ENCODE measurements at regions not wholly inside any gene's neighbourhood (a gene's known extent, or its start where the extent isn't known, plus 50 kb on each side); places are given as distances from the start of the nearest gene placed in this dataset.

DNA sequence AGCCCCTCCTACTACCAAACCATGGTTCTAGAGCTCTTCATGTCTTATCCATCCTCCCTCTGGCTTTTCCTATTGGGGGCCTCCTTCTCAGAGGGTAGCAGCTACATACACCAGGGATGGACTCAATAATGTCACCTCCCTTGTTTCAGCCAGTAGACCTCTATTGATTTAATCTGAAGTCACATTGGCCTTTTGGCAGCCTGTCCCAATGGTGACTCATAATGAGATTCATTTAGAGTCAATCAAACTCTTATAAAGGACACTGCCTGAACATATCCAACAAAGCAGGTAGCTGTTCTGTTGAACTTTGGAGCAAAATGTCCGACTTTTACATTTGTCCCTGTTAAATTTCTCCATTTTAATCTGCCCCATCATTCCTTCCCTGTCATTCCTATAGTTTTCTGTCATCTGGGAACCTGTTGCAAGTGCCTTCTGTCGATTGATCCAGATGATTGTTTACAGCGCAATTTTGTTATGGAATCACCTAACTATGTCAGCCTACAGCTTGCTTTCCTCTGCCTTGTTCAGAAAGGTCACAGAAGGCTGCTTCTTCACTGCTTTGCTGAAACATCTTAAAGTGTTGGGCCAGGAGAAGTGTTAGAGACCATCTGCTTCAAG lies 105.9 kb downstream of the ETS2 start:
- TF ChIP-seq, protein P1, sequence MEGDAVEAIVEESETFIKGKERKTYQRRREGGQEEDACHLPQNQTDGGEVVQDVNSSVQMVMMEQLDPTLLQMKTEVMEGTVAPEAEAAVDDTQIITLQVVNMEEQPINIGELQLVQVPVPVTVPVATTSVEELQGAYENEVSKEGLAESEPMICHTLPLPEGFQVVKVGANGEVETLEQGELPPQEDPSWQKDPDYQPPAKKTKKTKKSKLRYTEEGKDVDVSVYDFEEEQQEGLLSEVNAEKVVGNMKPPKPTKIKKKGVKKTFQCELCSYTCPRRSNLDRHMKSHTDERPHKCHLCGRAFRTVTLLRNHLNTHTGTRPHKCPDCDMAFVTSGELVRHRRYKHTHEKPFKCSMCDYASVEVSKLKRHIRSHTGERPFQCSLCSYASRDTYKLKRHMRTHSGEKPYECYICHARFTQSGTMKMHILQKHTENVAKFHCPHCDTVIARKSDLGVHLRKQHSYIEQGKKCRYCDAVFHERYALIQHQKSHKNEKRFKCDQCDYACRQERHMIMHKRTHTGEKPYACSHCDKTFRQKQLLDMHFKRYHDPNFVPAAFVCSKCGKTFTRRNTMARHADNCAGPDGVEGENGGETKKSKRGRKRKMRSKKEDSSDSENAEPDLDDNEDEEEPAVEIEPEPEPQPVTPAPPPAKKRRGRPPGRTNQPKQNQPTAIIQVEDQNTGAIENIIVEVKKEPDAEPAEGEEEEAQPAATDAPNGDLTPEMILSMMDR (IDR thresholded peaks at IDR 0.05; ENCODE audit: control extremely low read depth, extremely low read depth), result no peak
- DNase-seq (no peak), ATAC-seq (ENCODE audit: insufficient read depth, low FRiP score) (no peak)
- Histone ChIP-seq H3K36me3 (ENCODE audit: control insufficient read depth in 4 of 4, insufficient read depth in 4 of 4, low read length in 4 of 4) (no peaks in the 10 kb centered on the region), H3K9ac (ENCODE audit: insufficient read depth in 1 of 2, low read length in 2 of 2) (no peak overlapping the region), H3K27me3 (ENCODE audit: control insufficient read depth in 3 of 3, insufficient read depth in 3 of 3, low read length in 2 of 3) (no peaks in the 10 kb centered on the region), H3K27ac (ENCODE audit: low read depth in 1 of 2, low read length in 1 of 2) (peak overlapping the region in 1 of 2 donors; percentile 69), H3K9me3 (ENCODE audit: control insufficient read depth in 4 of 4, insufficient read depth in 3 of 4, low read length in 3 of 4) (no peaks in the 10 kb centered on the region), H3K4me3 (no peak overlapping the region), H3K4me1 (ENCODE audit: control insufficient read depth in 5 of 5, insufficient read depth in 5 of 5, low read length in 5 of 5) (peaks cover 12 to 51% (median 30%) of the 10 kb centered on the region in 5 donors)
- 79 to 96% methylated on average over 3 of the region's 3 CpGs for WGBS, 2 donors

DNA sequence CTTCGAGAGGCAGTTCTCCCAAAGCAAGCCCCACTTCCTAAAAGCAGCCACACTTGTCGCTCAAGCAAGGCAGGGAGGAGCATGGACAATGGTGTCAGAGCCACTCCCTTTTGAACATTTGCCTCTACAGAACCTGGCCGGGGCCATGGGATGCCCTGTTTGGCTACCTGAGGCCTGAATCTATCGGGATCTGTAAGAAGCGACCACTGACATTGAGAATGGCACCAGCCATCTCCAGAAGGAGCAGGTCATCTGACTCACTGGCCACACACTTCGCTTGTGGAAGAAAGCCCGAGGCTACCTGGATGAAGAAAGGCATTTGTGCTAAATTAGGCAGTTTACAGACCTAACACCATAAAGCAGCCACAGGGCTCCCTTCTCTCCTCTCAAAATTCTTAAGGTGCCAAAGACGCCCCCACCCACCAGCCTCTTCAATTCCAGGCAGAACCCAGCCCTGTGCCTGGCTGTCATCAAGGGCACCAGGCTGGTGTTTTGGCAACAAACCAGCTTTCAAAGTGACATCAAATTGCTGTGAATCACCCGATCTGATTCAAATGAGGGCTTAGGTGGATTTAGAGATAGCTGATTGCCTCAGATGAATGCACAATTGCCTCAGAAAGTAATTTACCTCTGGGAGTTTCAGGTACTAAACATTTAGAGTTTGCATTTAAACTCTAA lies 104.8 kb downstream of the ETS2 start:
- no peak for ATAC-seq (ENCODE audit: insufficient read depth, low FRiP score)
- Histone ChIP-seq H3K27ac (ENCODE audit: low read depth in 1 of 2, low read length in 1 of 2) (peak overlapping the region; percentile 40 to 69), H3K27me3 (ENCODE audit: control insufficient read depth in 3 of 3, insufficient read depth in 3 of 3, low read length in 2 of 3) (no peaks in the 10 kb centered on the region), H3K4me1 (ENCODE audit: control insufficient read depth in 5 of 5, insufficient read depth in 5 of 5, low read length in 5 of 5) (peaks cover 12 to 53% (median 32%) of the 10 kb centered on the region in 5 donors), H3K36me3 (ENCODE audit: control insufficient read depth in 4 of 4, insufficient read depth in 4 of 4, low read length in 4 of 4) (no peaks in the 10 kb centered on the region), H3K9me3 (ENCODE audit: control insufficient read depth in 4 of 4, insufficient read depth in 3 of 4, low read length in 3 of 4) (no peaks in the 10 kb centered on the region), H3K4me3 (no peak overlapping the region), H3K9ac (ENCODE audit: insufficient read depth in 1 of 2, low read length in 2 of 2) (no peak overlapping the region)
- TF ChIP-seq, protein P1 (IDR thresholded peaks at IDR 0.05; ENCODE audit: control extremely low read depth, extremely low read depth), result no peak
- WGBS, 2 donors, result 76 to 85% methylated on average over 9 of the region's 9 CpGs
- DNase-seq, result no peak

DNA sequence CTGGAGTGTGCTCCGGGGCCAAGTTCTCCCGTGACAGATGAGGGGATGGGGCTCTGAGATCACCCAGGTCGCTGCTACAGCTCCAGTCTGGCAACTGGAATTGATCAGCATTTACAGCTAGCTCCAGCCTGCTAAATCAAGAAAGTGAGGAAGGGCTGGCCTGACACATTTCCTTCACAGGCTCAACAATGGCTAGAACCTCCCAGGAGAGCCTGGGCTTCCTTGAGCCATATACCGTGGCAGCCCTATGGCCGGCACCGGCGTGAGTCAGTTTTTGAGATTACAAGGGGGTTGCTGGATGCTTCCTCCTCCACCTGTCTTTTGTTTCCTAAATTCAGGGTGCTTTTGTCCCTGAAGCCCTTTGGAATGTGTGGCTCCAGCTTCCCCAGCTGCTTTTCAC lies 104.2 kb downstream of the ETS2 start:
- Histone ChIP-seq H3K27ac (ENCODE audit: low read depth in 1 of 2, low read length in 1 of 2) (peak overlapping the region; percentile 26 to 69), H3K27me3 (ENCODE audit: control insufficient read depth in 3 of 3, insufficient read depth in 3 of 3, low read length in 2 of 3) (no peaks in the 10 kb centered on the region), H3K9me3 (ENCODE audit: control insufficient read depth in 4 of 4, insufficient read depth in 3 of 4, low read length in 3 of 4) (no peaks in the 10 kb centered on the region), H3K36me3 (ENCODE audit: control insufficient read depth in 4 of 4, insufficient read depth in 4 of 4, low read length in 4 of 4) (no peaks in the 10 kb centered on the region), H3K9ac (ENCODE audit: insufficient read depth in 1 of 2, low read length in 2 of 2) (no peak overlapping the region), H3K4me1 (ENCODE audit: control insufficient read depth in 5 of 5, insufficient read depth in 5 of 5, low read length in 5 of 5) (peaks cover 12 to 48% (median 31%) of the 10 kb centered on the region in 5 donors), H3K4me3 (no peak overlapping the region)
- TF ChIP-seq, protein P1 (IDR thresholded peaks at IDR 0.05; ENCODE audit: control extremely low read depth, extremely low read depth), result no peak
- DNase-seq (no peak), ATAC-seq (ENCODE audit: insufficient read depth, low FRiP score) (no peak)
- 78 to 83% methylated on average over 7 of the region's 7 CpGs for WGBS, 2 donors

Data from lung (tissue), 11 donors.